H9 (cell line): ENCODE measurements at regions not wholly inside any gene's neighbourhood (a gene's known extent, or its start where the extent isn't known, plus 50 kb on each side); places are given as distances from the start of the nearest gene placed in this dataset.

ENCODE experiments used
- DNase-seq: peaks from one replicate; pipeline ENCODE4 v3.0.0-alpha.2; 2017
- H2AFZ ChIP-seq: one replicate; pipeline ENCODE4 v1.6.1; 2013; ENCODE audit warnings: mild to moderate bottlenecking, low read length, control low read depth, moderate library complexity
- H2AK5ac ChIP-seq: 2 replicates; pipeline ENCODE4 v1.6.1; 2013; ENCODE audit warnings: low read length, control low read depth, mixed read lengths; ENCODE audit not compliant: insufficient read length
- H2BK120ac ChIP-seq: one replicate; pipeline ENCODE4 v1.6.1; 2013; ENCODE audit warnings: low read depth, mild to moderate bottlenecking, low read length, control low read depth, inconsistent platforms; ENCODE audit not compliant: poor library complexity, severe bottlenecking
- H2BK12ac ChIP-seq: 2 replicates; pipeline ENCODE4 v1.6.1; 2013; ENCODE audit warnings: low read length, control low read depth, mixed read lengths, low read depth; ENCODE audit not compliant: insufficient read length
- H2BK15ac ChIP-seq: 2 replicates; pipeline ENCODE4 v1.6.1; 2013; ENCODE audit warnings: low read depth, low read length, control low read depth
- H2BK20ac ChIP-seq: one replicate; pipeline ENCODE4 v1.6.1; 2013; ENCODE audit warnings: low read depth, mild to moderate bottlenecking, low read length, control low read depth, inconsistent platforms; ENCODE audit not compliant: poor library complexity, severe bottlenecking
- H2BK5ac ChIP-seq: 2 replicates; pipeline ENCODE4 v1.6.1; 2013; ENCODE audit warnings: low read length, control low read depth, mixed read lengths; ENCODE audit not compliant: insufficient read length
- H3K14ac ChIP-seq: 2 replicates; pipeline ENCODE4 v1.6.1; 2013; ENCODE audit warnings: low read length, control low read depth; ENCODE audit not compliant: insufficient read depth
- H3K18ac ChIP-seq: 2 replicates; pipeline ENCODE4 v1.6.1; 2013; ENCODE audit warnings: low read depth, mild to moderate bottlenecking, mixed read lengths, low read length, control low read depth; ENCODE audit not compliant: insufficient read length
- H3K23ac ChIP-seq: 2 replicates; pipeline ENCODE4 v1.6.1; 2013; ENCODE audit warnings: low read length, control low read depth, mixed read lengths, low read depth; ENCODE audit not compliant: insufficient read length
- H3K23me2 ChIP-seq: 2 replicates; pipeline ENCODE4 v1.6.1; 2013; ENCODE audit warnings: low read depth, mild to moderate bottlenecking, mixed read lengths, low read length, control low read depth; ENCODE audit not compliant: insufficient read length, poor library complexity, severe bottlenecking
- H3K27ac ChIP-seq: 2 replicates; pipeline ENCODE4 v1.5.1; 2013; ENCODE audit warnings: low read length, control low read depth, mixed read lengths, low read depth; ENCODE audit not compliant: insufficient read length
- H3K27me3 ChIP-seq: 2 replicates; pipeline ENCODE4 v1.6.1; 2013; ENCODE audit warnings: low read length, control low read depth, inconsistent platforms; ENCODE audit not compliant: insufficient read depth
- H3K4ac ChIP-seq: 2 replicates; pipeline ENCODE4 v1.6.1; 2013; ENCODE audit warnings: low read depth, mild to moderate bottlenecking, control low read depth, inconsistent platforms, low read length, moderate library complexity
- H3K4me1 ChIP-seq: 2 replicates; pipeline ENCODE4 v1.6.1; 2013; ENCODE audit warnings: low read length, control low read depth, inconsistent platforms; ENCODE audit not compliant: insufficient read depth
- H3K4me2 ChIP-seq: 2 replicates; pipeline ENCODE4 v1.6.1; 2013; ENCODE audit warnings: low read length, control low read depth, mixed read lengths; ENCODE audit not compliant: insufficient read length, insufficient read depth
- H3K56ac ChIP-seq: 2 replicates; pipeline ENCODE4 v1.6.1; 2013; ENCODE audit warnings: low read depth, mild to moderate bottlenecking, mixed read lengths, low read length, control low read depth; ENCODE audit not compliant: insufficient read length
- H3K79me1 ChIP-seq: 2 replicates; pipeline ENCODE4 v1.6.1; 2013; ENCODE audit warnings: low read depth, mild to moderate bottlenecking, moderate library complexity, low read length, control low read depth, inconsistent platforms; ENCODE audit not compliant: insufficient read depth, poor library complexity, severe bottlenecking
- H3K79me2 ChIP-seq: 2 replicates; pipeline ENCODE4 v1.6.1; 2013; ENCODE audit warnings: low read length, control low read depth, inconsistent platforms; ENCODE audit not compliant: insufficient read depth
- H3K9ac ChIP-seq: 2 replicates; pipeline ENCODE4 v1.6.1; 2013; ENCODE audit warnings: low read length, control low read depth, mixed read lengths; ENCODE audit not compliant: insufficient read length; ENCODE audit errors: extremely low read depth
- H3K9me3 ChIP-seq: one replicate; pipeline ENCODE4 v1.6.1; 2013; ENCODE audit warnings: low read depth, low read length, inconsistent platforms; ENCODE audit not compliant: control insufficient read depth
- H3T11ph ChIP-seq: one replicate; pipeline ENCODE4 v1.6.1; 2013; ENCODE audit warnings: mild to moderate bottlenecking, low read length, control low read depth, inconsistent platforms
- H4K20me1 ChIP-seq: one replicate; pipeline ENCODE4 v1.6.1; 2013; ENCODE audit not compliant: control insufficient read depth, insufficient read length, insufficient read depth
- H4K5ac ChIP-seq: 2 replicates; pipeline ENCODE4 v1.6.1; 2013; ENCODE audit warnings: low read depth, mild to moderate bottlenecking, mixed read lengths, low read length, control low read depth; ENCODE audit not compliant: insufficient read length
- H4K8ac ChIP-seq: replicated peaks from 2 replicates; pipeline ENCODE4 v1.6.1; 2013; ENCODE audit warnings: low read length, control low read depth, mixed read lengths, low read depth; ENCODE audit not compliant: insufficient read length
- H4K91ac ChIP-seq: 2 replicates; pipeline ENCODE4 v1.6.1; 2013; ENCODE audit warnings: low read depth, mild to moderate bottlenecking, moderate library complexity, mixed read lengths, low read length, control low read depth; ENCODE audit not compliant: insufficient read length
- H3K27ac Mint-ChIP-seq, 3 experiments: 2 replicates in 2 of 3; 3 replicates in 1 of 3; pipeline ENCODE4 v1.8.0; 2020 to 2021; ENCODE audit warnings: mixed read lengths in 3 of 3, mild to moderate bottlenecking in 1 of 3, moderate library complexity in 1 of 3
- H3K27me3 Mint-ChIP-seq: 2 replicates; pipeline ENCODE4 v1.8.0; 2021; ENCODE audit warnings: low read depth, mild to moderate bottlenecking, moderate library complexity, mixed read lengths
- H3K36me3 Mint-ChIP-seq, 3 experiments: 2 replicates in 2 of 3; 3 replicates in 1 of 3; pipeline ENCODE4 v1.8.0; 2020 to 2021; ENCODE audit warnings: low read depth in 3 of 3, mixed read lengths in 3 of 3; ENCODE audit not compliant: insufficient read depth in 1 of 3
- H3K4me1 Mint-ChIP-seq, 2 experiments: 2 replicates each; pipeline ENCODE4 v1.8.0; 2020; ENCODE audit warnings: mixed read lengths in 2 of 2
- H3K4me3 Mint-ChIP-seq, 2 experiments: 2 replicates in 1 of 2; 3 replicates in 1 of 2; pipeline ENCODE4 v1.8.0; 2020 to 2021; ENCODE audit warnings: mild to moderate bottlenecking in 2 of 2, mixed read lengths in 2 of 2, moderate library complexity in 1 of 2
- H3K9me3 Mint-ChIP-seq, 2 experiments: 2 replicates in 1 of 2; 3 replicates in 1 of 2; pipeline ENCODE4 v1.8.0; 2020; ENCODE audit warnings: mild to moderate bottlenecking in 2 of 2, mixed read lengths in 2 of 2, moderate library complexity in 1 of 2
- CTCF ChIP-seq: fragments of 200-600 bp; sonication (generic); conservative IDR thresholded peaks from 3 replicates; pipeline ENCODE4 v1.8.0; 2021; ENCODE audit warnings: antibody characterized with exemption, mild to moderate bottlenecking
- WGBS: extraction: QIAGEN DNeasy Blood & Tissue Kit; methylation state at CpG from one replicate; pipeline ENCODE4 v1.1.7; 2013; ENCODE audit warnings: missing lambda C conversion rate, low lambda C conversion rate, mixed read lengths; ENCODE audit not compliant: insufficient read length; ENCODE audit errors: extremely low coverage; 5-methylcytosine and 5-hydroxymethylcytosine counted together

- Histone ChIP-seq H2BK20ac (no peak overlapping the region), H2BK12ac (no peak overlapping the region), H3K4me1 (no peaks in the 10 kb centered on the region), H3K9ac (no peak overlapping the region), H2BK120ac (no peak overlapping the region), H3K79me1 (no peaks in the 10 kb centered on the region), H3K4me2 (no peak overlapping the region), H2AK5ac (no peak overlapping the region), H3K27ac (no peak overlapping the region), H2BK5ac (no peak overlapping the region), H3K23ac (no peak overlapping the region), H3K79me2 (no peaks in the 10 kb centered on the region), H3K18ac (no peak overlapping the region), H3K27me3 (no peaks in the 10 kb centered on the region), H4K8ac (no peak overlapping the region), H3T11ph (no peak overlapping the region), H3K56ac (no peak overlapping the region), H4K20me1 (no peaks in the 10 kb centered on the region), H3K23me2 (no peaks in the 10 kb centered on the region), H4K5ac (no peak overlapping the region), H2BK15ac (no peak overlapping the region), H3K4ac (no peak overlapping the region), H3K9me3 (no peaks in the 10 kb centered on the region), H2AFZ (no peak overlapping the region), H3K14ac (no peak overlapping the region), H4K91ac (no peak overlapping the region)
- H3K27me3 Mint-ChIP-seq: no peaks in the 10 kb centered on the region
- H3K9me3 Mint-ChIP-seq: no peaks in the 10 kb centered on the region; a peak in 1 of 5 replicates
- no peaks in the 10 kb centered on the region for H3K4me1 Mint-ChIP-seq
- H3K27ac Mint-ChIP-seq: no peak overlapping the region
- no peak overlapping the region for H3K4me3 Mint-ChIP-seq
- DNase-seq: no peak
- WGBS: no CpG with 5 or more reads among the region's 4 CpGs
- TF ChIP-seq CTCF: no peak
- H3K36me3 Mint-ChIP-seq: no peaks in the 10 kb centered on the region
These were observed 521.7 kb upstream of the ANKRD30A start for GRCh38 chr10:36603688-36604087.
